K562 (cell line): ENCODE measurements at regions not wholly inside any gene's neighbourhood (a gene's known extent, or its start where the extent isn't known, plus 50 kb on each side); places are given as distances from the start of the nearest gene placed in this dataset.

Experiments
- ATAC-seq: fragments of 200-7000 bp; cut with Tn5 transposase; 3 replicates; pipeline ENCODE4 v1.9.1; 2020; ENCODE audit warnings: moderate library complexity
- BruUV-seq: library from RNA; stranded (reverse); fragments of 400-500 nt; replicated peaks from 2 replicates; lab custom pipeline; 2021; lab: Mats Ljungman, UMichigan
- CTCF ChIA-PET: fragments of 300-600 bp; formaldehyde crosslinking; extraction: SDS; loops from one replicate; lab custom pipeline; 2021; ENCODE audit warnings: low intra/inter-chr PET ratio; lab: Yijun Ruan, JAX
- POLR2A ChIA-PET: fragments of 300-600, 350-650 bp; sonication (Branson Sonifier 250); formaldehyde crosslinking; extraction: SDS; loops from one replicate; lab custom pipeline; 2021; ENCODE audit warnings: antibody characterized with exemption, inconsistent platforms; lab: Yijun Ruan, JAX
- DNase-seq, 4 experiments: peaks; one replicate each; pipeline versions ENCODE4 v3.0.0 to v3.0.0-alpha.2; 2011 to 2018; ENCODE audit warnings: low spot score in 3 of 4, mixed read lengths in 3 of 4; ENCODE audit errors: extremely low read depth in 1 of 4
- FAIRE-seq: peaks from 2 replicates; lab custom pipeline; 2011; peaks lifted over from hg19 to GRCh38; lab: Jason Lieb, UNC
- H2AFZ ChIP-seq: 2 replicates; pipeline ENCODE4 v1.6.0; 2011; ENCODE audit warnings: low read depth, low read length, control low read depth, inconsistent platforms
- H3K27ac ChIP-seq: fragments of 200-600 bp; 3 replicates; pipeline ENCODE4 v1.8.0; 2011; ENCODE audit warnings: low read depth, mild to moderate bottlenecking, control low read depth, inconsistent platforms, low read length, moderate library complexity, mixed read lengths; ENCODE audit errors: extremely low read depth
- H3K27me3 ChIP-seq, 2 experiments: fragments of 300-600 bp in 1 of 2; 2 replicates in 1 of 2; 3 replicates in 1 of 2; pipeline versions ENCODE4 v1.6.0 to v1.8.0; 2011; ENCODE audit warnings: inconsistent platforms in 2 of 2, low read length in 2 of 2, mild to moderate bottlenecking in 1 of 2, mixed read lengths in 1 of 2, moderate library complexity in 1 of 2; ENCODE audit not compliant: control insufficient read depth in 2 of 2, insufficient read depth in 2 of 2
- H3K36me3 ChIP-seq: fragments of 300-600 bp; 3 replicates; pipeline ENCODE4 v1.8.0; 2011; ENCODE audit warnings: mild to moderate bottlenecking, low read length, inconsistent platforms; ENCODE audit not compliant: control insufficient read depth, insufficient read depth
- H3K4me1 ChIP-seq, 2 experiments: fragments of 200-600 bp in 1 of 2; replicated peaks in 1 of 2; 2 replicates in 1 of 2; 3 replicates in 1 of 2; pipeline versions ENCODE4 v1.5.1 to v1.8.0; 2011; ENCODE audit warnings: inconsistent platforms in 2 of 2, low read length in 2 of 2, mild to moderate bottlenecking in 1 of 2, mixed read lengths in 1 of 2, moderate library complexity in 1 of 2; ENCODE audit not compliant: control insufficient read depth in 2 of 2, insufficient read depth in 2 of 2
- H3K4me2 ChIP-seq: 2 replicates; pipeline ENCODE4 v1.6.1; 2011; ENCODE audit warnings: low read length, control low read depth, inconsistent platforms, mixed read lengths; ENCODE audit not compliant: insufficient read depth
- H3K4me3 ChIP-seq: fragments of 200-600 bp; sonication (generic), shearing (Covaris generic); 2 replicates; pipeline ENCODE4 v1.5.1; 2016; ENCODE audit warnings: control low read depth, inconsistent platforms
- H3K79me2 ChIP-seq: fragments of 200-600 bp; 3 replicates; pipeline ENCODE4 v1.8.0; 2011; ENCODE audit warnings: low read length, inconsistent platforms; ENCODE audit not compliant: control insufficient read depth, insufficient read depth
- H3K9ac ChIP-seq, 2 experiments: 2 replicates each; pipeline versions ENCODE4 v1.6.0 to v1.6.1; 2011; ENCODE audit warnings: low read depth in 2 of 2, low read length in 2 of 2, control low read depth in 1 of 2, inconsistent platforms in 1 of 2, mild to moderate bottlenecking in 1 of 2, mixed read lengths in 1 of 2; ENCODE audit not compliant: insufficient read depth in 1 of 2
- H3K9me1 ChIP-seq: one replicate; pipeline ENCODE4 v1.6.0; 2011; ENCODE audit warnings: inconsistent platforms, mild to moderate bottlenecking, low read length, moderate library complexity; ENCODE audit not compliant: control insufficient read depth, insufficient read depth
- H3K9me3 ChIP-seq: replicated peaks from 2 replicates; pipeline ENCODE4 v1.5.1; 2011; ENCODE audit warnings: low read depth, low read length, inconsistent platforms; ENCODE audit not compliant: control insufficient read depth, insufficient read depth
- H4K20me1 ChIP-seq: replicated peaks from 2 replicates; pipeline ENCODE4 v1.6.1; 2011; ENCODE audit warnings: low read length, inconsistent platforms, mixed read lengths; ENCODE audit not compliant: control insufficient read depth, insufficient read depth
- DEAF1 ChIP-seq: fragments of 450-650 bp; formaldehyde crosslinking; IDR thresholded peaks from 2 replicates; pipeline ENCODE4 v1.4.0; 2020; ENCODE audit warnings: mild to moderate bottlenecking, moderate library complexity
- E2F4 ChIP-seq: sonication (generic); formaldehyde crosslinking; IDR thresholded peaks from 2 replicates; pipeline ENCODE4 v1.8.0; 2022; ENCODE audit warnings: mild to moderate bottlenecking, low read depth, missing genetic modification reagents
- EGR1 ChIP-seq: fragments of 450-650 bp; conservative IDR thresholded peaks from 2 replicates; pipeline ENCODE4 v1.6.1; 2017; ENCODE audit warnings: mild to moderate bottlenecking
- HDGF ChIP-seq: fragments of 450-650 bp; IDR thresholded peaks from 2 replicates; pipeline ENCODE4 v1.6.1; 2016
- HMGXB4 ChIP-seq: sonication (generic); formaldehyde crosslinking; IDR thresholded peaks from 2 replicates; pipeline ENCODE4 v1.8.1; 2023; ENCODE audit warnings: mild to moderate bottlenecking, missing genetic modification reagents
- KDM5B ChIP-seq: fragments of 200-600 bp; sonication (generic); IDR thresholded peaks from 2 replicates; pipeline ENCODE4 v1.6.1; 2012; ENCODE audit warnings: low read depth, mild to moderate bottlenecking, moderate library complexity, low read length, control low read depth, inconsistent platforms; ENCODE audit not compliant: insufficient replicate concordance
- MYC ChIP-seq, 2 experiments: fragments of 250-450 bp in 1 of 2; sonication (Bioruptor Pico) in 1 of 2; IDR thresholded peaks; 2 replicates each; pipeline versions ENCODE4 v1.5.1 to v1.6.1; 2012 to 2021; ENCODE audit warnings: low read depth in 2 of 2, borderline replicate concordance in 1 of 2, improper control_type of control experiment in 1 of 2, low read length in 1 of 2, mild to moderate bottlenecking in 1 of 2, moderate library complexity in 1 of 2
- NFYB ChIP-seq: IDR thresholded peaks from 2 replicates; pipeline ENCODE4 v1.6.1; 2011; ENCODE audit warnings: mild to moderate bottlenecking, moderate library complexity; ENCODE audit not compliant: insufficient read length; ENCODE audit errors: extremely low read depth
- TRIM25 ChIP-seq: fragments of 450-650 bp; IDR thresholded peaks from 2 replicates; pipeline ENCODE4 v1.7.0; 2016; ENCODE audit warnings: borderline replicate concordance
- ZNF277 ChIP-seq: fragments of 250-450 bp; sonication (Bioruptor Pico); IDR thresholded peaks from 2 replicates; pipeline ENCODE4 v1.8.0; 2022; ENCODE audit warnings: inconsistent platforms, mild to moderate bottlenecking, moderate library complexity, borderline replicate concordance
- WGBS: fragments of 100-300 bp; shearing (Covaris generic); methylation state at CpG from one replicate; pipeline ENCODE4 v1.1.6; 2016; ENCODE audit warnings: low coverage, mixed read lengths; ENCODE audit not compliant: insufficient coverage; ENCODE audit errors: missing lambda C conversion rate; 5-methylcytosine and 5-hydroxymethylcytosine counted together
- in situ Hi-C: fragments of 300-500 bp; cut with MboI; formaldehyde crosslinking; loops from 4 replicates; pipeline ENCODE4 v1.15.0; 2018; ENCODE audit warnings: inconsistent platforms, mixed read lengths
- intact Hi-C: fragments of 100-400 bp; cut with micrococcal nuclease; formaldehyde crosslinking; loops from 2 replicates; pipeline ENCODE4 v1.14.2; 2022

- TF ChIP-seq HMGXB4 (CRISPR knock-in tag) (no peak), MYC (IDR thresholded peaks at IDR 0.05; ENCODE audit: low read depth, low read length) (no peak), MYC (CRISPR knock-in tag; IDR thresholded peaks at IDR 0.05; ENCODE audit: borderline replicate concordance, low read depth) (no peak)
Measured at GRCh38 chr6:148044921-148045320, 297.7 kb upstream of the SASH1 start (continued).

- no peak for DNase-seq
- no TSS peak for BruUV-seq
- Histone ChIP-seq H3K9ac (no peak overlapping the region), H4K20me1 (no peaks in the 10 kb centered on the region), H3K27ac (no peak overlapping the region), H3K4me1 (no peaks in the 10 kb centered on the region), H2AFZ (no peak overlapping the region), H3K79me2 (no peaks in the 10 kb centered on the region), H3K36me3 (no peaks in the 10 kb centered on the region), H3K4me2 (no peak overlapping the region), H3K27me3 (no peaks in the 10 kb centered on the region), H3K9me3 (0 out of 2 replicates have a peak, but pooled peaks cover under 1% of the 10 kb centered on the region), H3K9me1 (no peaks in the 10 kb centered on the region), H3K4me3 (no peak overlapping the region)
- TF ChIP-seq KDM5B (no peak), HDGF (no peak), NFYB (no peak), E2F4 (CRISPR knock-in tag) (no peak), EGR1 (no peak), DEAF1 (CRISPR knock-in tag) (no peak), TRIM25 (no peak), ZNF277 (CRISPR knock-in tag) (no peak)
- intact Hi-C loops (no loop called here), in situ Hi-C loops (no loop called here)
- no peak for FAIRE-seq
- POLR2A ChIA-PET = no interaction called here
- CTCF ChIA-PET = no interaction called here
- no peak for ATAC-seq
- WGBS = 11% methylated on average over 5 of the region's 5 CpGs
Measured at GRCh38 chr6:148053209-148053608, 289.4 kb upstream of the SASH1 start.
